SK-N-MC (cell line): ENCODE measurements at regions not wholly inside any gene's neighbourhood (a gene's known extent, or its start where the extent isn't known, plus 50 kb on each side); places are given as distances from the start of the nearest gene placed in this dataset.

ENCODE experiments used
- DNase-seq: peaks from one replicate; pipeline ENCODE4 v3.0.0-alpha.2; 2011; ENCODE audit warnings: low read depth, low spot score
- H3K27ac ChIP-seq: fragments of 200-600 bp; sonication (generic); 2 replicates; pipeline ENCODE4 v1.5.1; 2016; ENCODE audit warnings: mixed run types
- H3K36me3 ChIP-seq: fragments of 200-600 bp; sonication (generic); 2 replicates; pipeline ENCODE4 v1.6.1; 2017; ENCODE audit warnings: antibody characterized with exemption, low read length, mixed read lengths; ENCODE audit not compliant: insufficient read depth
- H3K4me3 ChIP-seq: fragments of 200-600 bp; sonication (generic); 2 replicates; pipeline ENCODE4 v1.5.1; 2016
- H3K9ac ChIP-seq: fragments of 200-600 bp; sonication (generic); 2 replicates; pipeline ENCODE4 v1.8.0; 2017; ENCODE audit warnings: mixed run types, mixed read lengths; ENCODE audit not compliant: insufficient read length
- H3K9me3 ChIP-seq: fragments of 200-600 bp; sonication (generic); 2 replicates; pipeline ENCODE4 v1.6.1; 2017; ENCODE audit warnings: low read depth, mild to moderate bottlenecking, antibody characterized with exemption, low read length, moderate library complexity, mixed read lengths
- EZH2 ChIP-seq: fragments of 200-600 bp; sonication (generic); IDR thresholded peaks from one replicate; pipeline ENCODE4 v1.6.1; 2017; ENCODE audit warnings: antibody characterized with exemption
- FOXP2 ChIP-seq: optimal IDR thresholded peaks from 2 replicates; pipeline ENCODE3; 2011; ENCODE audit warnings: mild to moderate bottlenecking, moderate library complexity; ENCODE audit not compliant: insufficient read depth; ENCODE audit errors: extremely low read length, control extremely low read depth
- POLR2AphosphoS5 ChIP-seq: IDR thresholded peaks from 2 replicates; pipeline ENCODE4 v1.6.1; 2012; ENCODE audit warnings: mild to moderate bottlenecking, low read depth, low read length, borderline replicate concordance

DNA sequence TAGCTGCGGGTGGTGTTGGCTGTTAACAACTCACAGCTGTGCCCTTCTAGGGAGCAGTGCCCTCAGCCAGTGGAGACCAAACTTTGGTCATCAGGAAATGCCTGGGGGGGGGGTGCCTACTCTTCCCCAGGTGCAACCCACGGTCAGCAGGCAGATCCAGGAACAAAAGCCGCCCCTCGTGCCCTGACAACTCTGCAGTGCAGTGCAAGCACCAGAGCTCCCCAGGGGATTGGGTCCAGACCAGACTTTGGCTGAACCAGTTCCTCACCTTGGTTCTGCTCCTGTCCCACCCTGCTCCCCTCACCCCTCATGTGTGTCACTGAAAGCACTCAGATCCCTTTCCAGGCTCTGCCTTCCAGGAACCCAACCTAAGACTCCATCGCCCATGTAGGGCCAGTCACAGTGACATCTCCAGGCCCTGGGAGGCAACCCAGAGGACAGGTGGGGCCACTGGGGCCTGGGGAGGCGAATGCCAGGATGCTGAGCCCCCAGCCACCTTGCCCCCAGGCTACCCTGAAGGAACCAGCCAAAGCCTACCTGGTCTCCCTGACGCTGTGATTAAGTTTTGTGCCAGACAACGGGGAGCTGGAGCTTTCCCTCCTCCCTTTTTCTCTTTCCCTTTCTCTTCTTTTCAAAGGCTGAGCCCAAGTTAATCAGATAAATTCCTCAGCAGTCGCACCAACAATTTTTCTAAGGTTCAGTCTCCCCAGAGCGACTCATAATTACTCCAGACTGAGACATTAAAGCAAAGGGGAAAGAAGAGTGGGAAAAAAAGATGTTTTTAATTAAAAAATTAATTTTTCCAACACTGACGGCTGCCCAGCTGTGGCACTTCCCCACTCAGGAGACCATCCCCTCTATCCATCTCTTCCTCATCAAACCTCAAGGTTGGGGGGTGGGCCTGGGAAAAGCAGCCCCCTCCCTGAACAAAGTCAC, 207.5 kb upstream of the LINGO1 start:
- Histone ChIP-seq H3K27ac (no peak overlapping the region), H3K9ac (no peak overlapping the region), H3K4me3 (no peak overlapping the region), H3K36me3 (no peaks in the 10 kb centered on the region), H3K9me3 (no peaks in the 10 kb centered on the region)
- TF ChIP-seq FOXP2 (no peak), EZH2 (no peak), POLR2AphosphoS5 (no peak)
- no peak for DNase-seq

DNA sequence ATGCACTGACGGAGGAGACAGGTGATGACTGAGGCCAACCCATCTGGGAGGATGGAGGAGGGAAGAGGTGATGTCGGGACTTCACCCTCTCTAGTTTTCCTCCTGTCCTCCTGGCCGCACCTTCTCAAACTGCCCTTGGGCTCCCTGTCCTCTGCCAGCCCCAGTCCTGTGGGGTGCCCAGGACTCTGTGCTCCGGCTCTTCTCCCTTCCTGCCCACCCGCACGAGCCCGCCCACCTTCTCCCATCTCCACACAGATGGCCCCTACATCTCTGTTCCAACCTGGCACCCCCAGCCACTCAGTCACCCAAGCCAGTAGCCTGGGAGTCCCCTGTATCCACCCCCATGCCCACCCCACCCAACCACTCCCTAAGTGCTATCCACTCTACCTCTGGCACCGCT, 206.7 kb upstream of the LINGO1 start:
- TF ChIP-seq POLR2AphosphoS5 = no peak
- no peak for TF ChIP-seq EZH2
- no peak for TF ChIP-seq FOXP2
- no peaks in the 10 kb centered on the region for H3K36me3 ChIP-seq
- DNase-seq = no peak

DNA sequence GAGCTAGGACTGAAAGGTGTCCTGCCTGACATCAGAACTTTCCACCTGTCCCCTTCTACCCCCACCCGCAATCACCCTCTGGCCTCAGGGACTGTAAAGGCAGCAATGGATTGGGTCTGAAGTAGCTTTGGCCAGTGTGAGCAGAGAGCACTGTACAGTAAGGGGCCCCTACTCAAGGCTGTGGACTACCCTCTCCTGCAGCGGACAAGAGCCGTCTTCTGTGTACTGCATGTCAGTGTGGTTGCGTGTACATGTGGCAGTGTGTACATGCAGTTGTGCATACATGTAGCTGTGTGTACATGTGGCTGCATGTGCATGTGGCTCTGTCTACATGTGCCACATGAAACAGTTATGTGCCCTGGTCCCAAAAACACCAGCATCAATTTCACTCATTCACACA, 205.9 kb upstream of the LINGO1 start:
- Histone ChIP-seq H3K9ac (no peak overlapping the region), H3K36me3 (no peaks in the 10 kb centered on the region), H3K9me3 (no peaks in the 10 kb centered on the region), H3K27ac (no peak overlapping the region), H3K4me3 (no peak overlapping the region)
- no peak for TF ChIP-seq EZH2
- no peak for TF ChIP-seq POLR2AphosphoS5
- no peak for TF ChIP-seq FOXP2
- DNase-seq = no peak

More for the DNA sequence above, 206.7 kb upstream of the LINGO1 start:
- H3K27ac ChIP-seq = no peak overlapping the region
- no peak overlapping the region for H3K4me3 ChIP-seq
- H3K9ac ChIP-seq = no peak overlapping the region
- no peaks in the 10 kb centered on the region for H3K9me3 ChIP-seq

DNA sequence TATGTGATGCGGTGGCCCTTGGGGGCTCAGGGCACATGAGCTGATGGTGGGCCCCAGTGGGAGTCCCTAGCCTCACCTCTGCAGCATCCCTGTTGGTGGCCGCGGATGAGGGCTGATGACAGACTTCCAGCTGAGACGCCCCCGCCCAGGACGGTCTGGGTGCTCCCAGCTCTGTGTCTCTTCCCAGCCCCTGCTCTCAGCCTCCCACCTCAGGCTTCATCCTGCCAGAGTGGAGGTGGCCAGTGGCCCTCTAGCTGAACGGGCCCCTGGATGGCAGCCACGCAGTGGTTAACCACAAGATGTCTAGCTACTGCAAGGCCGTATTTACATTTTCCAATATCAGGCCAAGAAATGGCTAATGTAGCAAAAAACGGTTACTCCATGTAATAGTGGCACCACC, 205.3 kb upstream of the LINGO1 start:
- H3K4me3 ChIP-seq = no peak overlapping the region
- H3K27ac ChIP-seq = no peak overlapping the region
- no peaks in the 10 kb centered on the region for H3K9me3 ChIP-seq
- H3K36me3 ChIP-seq = no peaks in the 10 kb centered on the region
- TF ChIP-seq POLR2AphosphoS5 (no peak), EZH2 (no peak), FOXP2 (no peak)
- H3K9ac ChIP-seq = no peak overlapping the region
- no peak for DNase-seq

DNA sequence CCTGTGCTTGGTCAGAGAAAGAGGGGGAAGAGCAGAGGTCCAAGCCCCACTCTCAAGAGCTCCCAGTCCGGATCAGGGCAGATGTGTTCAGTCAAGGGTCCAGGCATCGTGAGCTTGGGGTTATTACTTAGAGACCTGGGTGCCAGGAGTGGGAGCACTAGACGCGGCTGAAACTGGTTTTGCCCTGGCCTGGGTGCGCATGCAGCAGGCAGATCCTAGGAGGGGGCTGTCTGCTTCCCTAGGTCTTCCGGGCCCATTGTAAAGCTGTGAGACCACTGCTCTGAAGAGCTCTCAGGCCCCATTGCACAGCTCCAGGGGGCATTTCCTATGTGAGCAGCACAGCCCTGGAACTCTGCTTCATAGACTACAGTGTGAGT, 204.9 kb upstream of the LINGO1 start:
- Histone ChIP-seq H3K27ac (no peak overlapping the region), H3K9me3 (no peaks in the 10 kb centered on the region), H3K36me3 (no peaks in the 10 kb centered on the region), H3K4me3 (no peak overlapping the region), H3K9ac (no peak overlapping the region)
- TF ChIP-seq EZH2 = no peak
- TF ChIP-seq POLR2AphosphoS5 = no peak
- no peak for TF ChIP-seq FOXP2
- no peak for DNase-seq

DNA sequence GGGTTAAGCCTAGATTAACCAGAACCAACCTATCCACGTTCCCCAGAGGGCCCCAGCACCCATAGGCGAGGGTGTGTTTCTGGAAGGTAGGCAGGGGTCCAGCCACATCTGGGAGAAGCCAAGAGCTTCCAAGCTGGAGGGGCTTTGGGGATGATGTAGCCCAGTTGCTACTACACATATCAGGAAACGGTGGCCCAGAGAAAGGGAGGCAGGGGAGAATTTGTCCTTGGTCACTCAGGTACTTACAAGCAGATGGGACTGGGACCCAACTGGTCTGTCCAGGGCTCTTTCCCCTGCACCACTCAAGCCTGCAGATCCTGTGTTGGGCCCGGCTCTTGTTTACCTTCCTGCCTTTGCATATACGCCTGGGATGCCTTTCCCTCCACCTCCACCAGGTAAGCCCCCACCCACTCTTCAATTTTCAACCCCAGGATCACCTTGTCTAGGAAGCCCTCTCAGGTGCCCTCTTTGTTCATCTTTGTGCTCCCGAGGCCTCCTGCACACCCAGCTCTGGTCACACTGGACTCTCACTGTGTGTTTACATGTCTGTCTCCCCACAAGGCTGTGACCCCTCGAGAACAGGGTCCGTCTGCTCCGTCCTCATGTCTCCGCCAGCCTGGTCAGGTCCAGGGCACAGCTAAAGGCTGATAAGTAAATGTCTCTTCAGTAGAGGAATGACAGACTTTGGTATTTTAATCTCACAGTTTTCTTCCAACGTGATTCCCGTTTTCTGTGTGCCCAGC, 204.4 kb upstream of the LINGO1 start:
- no peaks in the 10 kb centered on the region for H3K36me3 ChIP-seq

DNA sequence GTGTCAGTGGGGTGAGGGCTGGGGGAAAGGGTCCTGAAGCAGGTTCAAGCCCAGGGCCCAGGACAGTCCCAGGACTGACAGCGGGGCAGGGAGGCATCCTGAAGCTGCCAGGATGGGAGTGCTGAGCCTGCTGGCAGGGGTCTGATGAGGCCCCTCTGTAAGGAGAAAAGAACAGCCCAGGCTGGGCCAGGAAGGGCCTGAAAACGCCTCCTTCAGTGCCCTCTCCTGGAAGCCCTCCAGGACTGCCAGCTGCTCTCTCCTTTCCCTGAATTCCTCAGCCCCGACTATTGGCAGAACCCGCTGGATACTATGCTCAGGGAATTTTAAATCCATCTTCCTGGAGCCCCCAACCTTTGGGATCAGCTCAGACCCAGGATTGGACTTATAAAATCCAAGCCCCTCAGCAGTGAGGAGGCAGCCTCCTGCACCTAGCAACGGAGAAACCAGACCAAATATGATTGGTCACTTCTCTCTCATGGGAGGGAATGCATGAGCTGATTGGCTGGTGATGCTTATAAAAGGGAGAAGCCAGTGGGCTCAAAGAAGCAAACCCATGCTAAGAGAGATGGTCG, 203.5 kb upstream of the LINGO1 start:
- TF ChIP-seq FOXP2 (no peak), POLR2AphosphoS5 (no peak), EZH2 (no peak)
- no peak overlapping the region for H3K27ac ChIP-seq
- H3K36me3 ChIP-seq = no peaks in the 10 kb centered on the region
- H3K4me3 ChIP-seq = no peak overlapping the region
- no peaks in the 10 kb centered on the region for H3K9me3 ChIP-seq
- no peak for DNase-seq
- H3K9ac ChIP-seq = no peak overlapping the region

More for the DNA sequence above, 204.4 kb upstream of the LINGO1 start:
- no peak overlapping the region for H3K4me3 ChIP-seq
- H3K27ac ChIP-seq = no peak overlapping the region
- no peak for DNase-seq
- TF ChIP-seq POLR2AphosphoS5 (no peak), FOXP2 (no peak), EZH2 (no peak)
- no peak overlapping the region for H3K9ac ChIP-seq
- no peaks in the 10 kb centered on the region for H3K9me3 ChIP-seq

DNA sequence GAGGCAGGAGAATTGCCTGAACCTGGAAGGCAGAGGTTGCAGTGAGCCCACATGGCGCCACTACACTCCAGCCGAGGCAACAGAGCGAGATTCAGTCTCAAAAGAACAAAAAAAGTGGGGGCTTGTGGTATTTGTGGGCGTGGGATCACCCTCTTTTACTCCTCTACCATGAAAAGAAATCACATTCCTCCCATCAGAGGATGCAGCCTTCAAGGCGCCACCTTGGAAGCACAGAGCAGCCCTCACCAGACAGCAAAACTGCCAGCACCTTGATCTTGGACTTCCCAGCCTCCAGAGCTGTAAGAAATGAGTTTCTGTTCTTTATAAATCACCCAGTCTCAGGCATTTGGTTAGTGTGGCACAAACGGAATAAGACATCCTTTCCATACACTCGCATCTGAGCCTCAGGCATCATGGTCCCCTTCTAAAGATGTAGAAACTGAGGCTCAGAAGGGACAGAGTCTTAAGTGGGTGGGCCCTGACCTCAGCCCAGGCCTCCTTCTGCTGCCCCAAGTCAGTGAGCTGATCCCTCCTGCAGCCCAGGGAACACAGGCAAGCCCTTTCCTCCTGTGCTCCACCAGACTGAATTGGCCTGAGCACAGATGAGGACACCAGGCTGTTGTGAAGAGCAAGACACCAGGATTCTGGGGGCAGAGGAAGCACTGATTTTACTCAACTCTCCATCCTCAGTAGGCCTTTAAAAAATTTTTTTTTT, 201.7 kb upstream of the LINGO1 start:
- no peak overlapping the region for H3K9ac ChIP-seq
- DNase-seq = no peak
- no peaks in the 10 kb centered on the region for H3K36me3 ChIP-seq
- H3K9me3 ChIP-seq = no peaks in the 10 kb centered on the region
- no peak overlapping the region for H3K27ac ChIP-seq
- TF ChIP-seq EZH2 (no peak), POLR2AphosphoS5 (no peak)
- no peak overlapping the region for H3K4me3 ChIP-seq
